WERI-Rb-1 (cell line): ENCODE measurements at regions not wholly inside any gene's neighbourhood (a gene's known extent, or its start where the extent isn't known, plus 50 kb on each side); places are given as distances from the start of the nearest gene placed in this dataset.

Source experiments
- DNase-seq: peaks from one replicate; pipeline ENCODE4 v3.0.0-alpha.2; 2020
- H3K27ac ChIP-seq: fragments of 250-450 bp; sonication (Bioruptor Pico); 2 replicates; pipeline ENCODE4 v1.5.1; 2020; ENCODE audit warnings: mild to moderate bottlenecking, moderate library complexity
- H3K27me3 ChIP-seq: fragments of 250-450 bp; sonication (Bioruptor Pico); 2 replicates; pipeline ENCODE4 v1.5.1; 2021; ENCODE audit warnings: mild to moderate bottlenecking, low read depth, moderate library complexity; ENCODE audit not compliant: insufficient read depth, severe bottlenecking
- H3K36me3 ChIP-seq: fragments of 250-450 bp; sonication (Bioruptor Pico); 2 replicates; pipeline ENCODE4 v1.5.1; 2020; ENCODE audit warnings: mild to moderate bottlenecking, moderate library complexity
- H3K4me3 ChIP-seq: 2 replicates; pipeline ENCODE4 v1.5.1; 2011; ENCODE audit warnings: low read depth, mild to moderate bottlenecking, control low read depth, low read length
- H3K9me3 ChIP-seq: fragments of 250-450 bp; sonication (Bioruptor Pico); 2 replicates; pipeline ENCODE4 v1.5.1; 2021; ENCODE audit warnings: mild to moderate bottlenecking, moderate library complexity; ENCODE audit not compliant: severe bottlenecking
- TF ChIP-seq, protein P1 (sequence below): IDR thresholded peaks from 2 replicates; pipeline ENCODE4 v1.5.1; 2011; ENCODE audit warnings: low read depth, mild to moderate bottlenecking, control low read depth, inconsistent platforms, low read length

DNA sequence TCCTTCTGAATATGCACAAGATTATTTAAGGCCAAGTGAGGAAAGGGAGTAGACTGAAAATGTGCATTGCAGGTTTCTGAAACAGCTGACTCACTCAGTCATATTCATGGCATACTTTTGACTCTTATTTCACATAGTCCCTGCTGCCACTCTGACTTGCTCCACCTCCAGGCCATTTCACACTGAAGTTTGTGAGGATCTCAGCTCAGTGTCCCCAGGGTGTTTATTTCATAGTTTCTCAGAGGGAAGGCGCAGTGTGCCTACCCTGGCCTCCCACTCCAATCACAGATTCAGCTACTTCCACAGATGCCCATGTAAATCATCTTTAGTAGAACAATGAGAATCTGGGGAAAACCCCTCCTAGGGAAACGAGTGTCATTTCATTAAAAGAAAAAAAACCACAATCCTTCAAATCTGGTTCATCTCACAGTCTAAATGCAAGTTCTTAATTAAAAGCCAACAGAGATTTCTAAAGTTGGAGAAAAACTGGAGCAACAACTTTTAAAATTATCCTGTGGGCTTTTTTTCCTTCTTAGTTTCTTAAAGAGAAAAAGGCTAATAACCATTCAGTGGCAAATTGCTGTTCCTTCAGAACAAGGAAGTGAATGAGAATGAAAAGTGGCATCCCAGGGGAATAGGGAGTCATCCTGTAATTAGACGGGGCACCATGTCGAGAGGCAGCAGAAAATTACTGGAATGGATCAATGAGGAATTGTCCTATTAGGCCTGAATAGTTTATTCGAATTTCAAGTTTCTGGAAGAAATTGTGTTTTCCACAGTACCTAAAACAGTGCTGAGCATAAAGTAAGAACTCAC, 133.6 kb downstream of the TFAP2B start:
- Histone ChIP-seq H3K27ac (no peak overlapping the region), H3K9me3 (no peaks in the 10 kb centered on the region), H3K36me3 (no peaks in the 10 kb centered on the region), H3K27me3 (no peaks in the 10 kb centered on the region), H3K4me3 (no peak overlapping the region)
- TF ChIP-seq, protein P1, sequence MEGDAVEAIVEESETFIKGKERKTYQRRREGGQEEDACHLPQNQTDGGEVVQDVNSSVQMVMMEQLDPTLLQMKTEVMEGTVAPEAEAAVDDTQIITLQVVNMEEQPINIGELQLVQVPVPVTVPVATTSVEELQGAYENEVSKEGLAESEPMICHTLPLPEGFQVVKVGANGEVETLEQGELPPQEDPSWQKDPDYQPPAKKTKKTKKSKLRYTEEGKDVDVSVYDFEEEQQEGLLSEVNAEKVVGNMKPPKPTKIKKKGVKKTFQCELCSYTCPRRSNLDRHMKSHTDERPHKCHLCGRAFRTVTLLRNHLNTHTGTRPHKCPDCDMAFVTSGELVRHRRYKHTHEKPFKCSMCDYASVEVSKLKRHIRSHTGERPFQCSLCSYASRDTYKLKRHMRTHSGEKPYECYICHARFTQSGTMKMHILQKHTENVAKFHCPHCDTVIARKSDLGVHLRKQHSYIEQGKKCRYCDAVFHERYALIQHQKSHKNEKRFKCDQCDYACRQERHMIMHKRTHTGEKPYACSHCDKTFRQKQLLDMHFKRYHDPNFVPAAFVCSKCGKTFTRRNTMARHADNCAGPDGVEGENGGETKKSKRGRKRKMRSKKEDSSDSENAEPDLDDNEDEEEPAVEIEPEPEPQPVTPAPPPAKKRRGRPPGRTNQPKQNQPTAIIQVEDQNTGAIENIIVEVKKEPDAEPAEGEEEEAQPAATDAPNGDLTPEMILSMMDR = no peak
- DNase-seq = no peak

- DNase-seq = no peak
These were observed 137.3 kb downstream of the TFAP2B start for GRCh38 chr6:50956014-50956413.

DNA sequence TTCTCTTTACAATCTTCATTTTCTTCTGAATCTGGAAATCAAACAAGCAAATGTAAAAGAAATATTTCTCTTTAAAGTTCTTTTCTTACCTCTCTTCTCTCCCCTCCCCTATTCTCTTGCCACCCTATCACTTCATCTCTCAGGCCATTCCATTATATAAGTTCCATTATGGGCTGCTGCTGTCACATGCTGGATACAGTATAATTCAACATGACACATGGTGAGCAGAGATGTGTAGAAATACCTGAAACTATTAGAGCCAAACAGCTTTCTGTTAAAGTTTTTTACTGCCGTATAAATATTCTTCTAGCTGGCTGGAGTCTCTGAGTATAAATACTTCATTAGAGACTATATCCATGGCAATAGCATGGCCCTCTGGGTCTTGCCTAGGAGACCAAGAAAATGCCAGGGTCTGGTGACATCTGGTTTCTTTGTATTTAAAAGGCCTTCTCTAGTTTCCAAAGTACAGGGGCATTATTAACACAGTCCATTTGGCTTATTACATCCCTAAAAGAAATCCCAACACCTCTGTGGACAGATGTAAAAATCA, 139.6 kb downstream of the TFAP2B start:
- Histone ChIP-seq H3K4me3 (no peak overlapping the region), H3K9me3 (no peaks in the 10 kb centered on the region), H3K36me3 (no peaks in the 10 kb centered on the region), H3K27ac (no peak overlapping the region), H3K27me3 (no peaks in the 10 kb centered on the region)
- TF ChIP-seq, protein P1 = no peak
- no peak for DNase-seq

More at GRCh38 chr6:50956014-50956413, 137.3 kb downstream of the TFAP2B start:
- Histone ChIP-seq H3K27ac (no peak overlapping the region), H3K4me3 (no peak overlapping the region), H3K27me3 (no peaks in the 10 kb centered on the region), H3K9me3 (no peaks in the 10 kb centered on the region), H3K36me3 (no peaks in the 10 kb centered on the region)
- TF ChIP-seq, protein P1 = no peak

- Histone ChIP-seq H3K27ac (no peak overlapping the region), H3K27me3 (no peaks in the 10 kb centered on the region), H3K9me3 (no peaks in the 10 kb centered on the region), H3K36me3 (no peaks in the 10 kb centered on the region), H3K4me3 (no peak overlapping the region)
- TF ChIP-seq, protein P1 = no peak
- no peak for DNase-seq
These were observed 140.5 kb downstream of the TFAP2B start for GRCh38 chr6:50959081-50959641.

DNA sequence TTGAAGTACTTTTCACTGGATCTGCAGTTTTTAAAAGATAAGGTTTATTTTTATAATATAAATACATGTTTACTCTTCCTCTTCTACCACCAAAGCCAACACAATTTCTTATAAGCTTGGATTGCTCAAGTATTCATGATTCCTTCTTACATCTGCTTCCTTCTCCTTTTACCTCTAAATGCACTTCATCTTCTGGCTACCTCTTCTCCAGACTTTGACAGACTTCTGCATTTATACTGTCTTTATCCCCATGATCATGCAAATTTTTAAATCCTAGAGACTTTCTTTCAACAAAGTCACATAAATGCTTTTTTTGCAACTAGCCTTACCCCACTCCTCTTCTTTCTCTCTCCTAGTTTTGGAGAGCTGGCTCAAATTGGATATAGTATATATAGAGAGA, 142.9 kb downstream of the TFAP2B start:
- no peak for DNase-seq
- Histone ChIP-seq H3K27ac (no peak overlapping the region), H3K27me3 (no peaks in the 10 kb centered on the region), H3K9me3 (no peaks in the 10 kb centered on the region), H3K4me3 (no peak overlapping the region), H3K36me3 (no peaks in the 10 kb centered on the region)
- TF ChIP-seq, protein P1 = no peak
